ENCODE measurements at regions not wholly inside any gene's neighbourhood (a gene's known extent, or its start where the extent isn't known, plus 50 kb on each side); places are given as distances from the start of the nearest gene placed in this dataset.

- no peak for TF ChIP-seq POLR2A (IDR thresholded peaks at IDR 0.05)
- TF ChIP-seq CTCF (IDR thresholded peaks at IDR 0.05), result no peak
These were observed 61.8 kb upstream of the TMCO5A start for GRCh38 chr15:37872661-37873060.
